ENCODE measurements at regions not wholly inside any gene's neighbourhood (a gene's known extent, or its start where the extent isn't known, plus 50 kb on each side); places are given as distances from the start of the nearest gene placed in this dataset.

GRCh38 chr13:33945477-33945876, 127.5 kb downstream of the RFC3 start:
- Histone ChIP-seq H3K4me3 (no peak overlapping the region), H3K27ac (no peak overlapping the region), H3K9me3 (replicated peaks in 1 of 3) (no peaks in the 10 kb centered on the region), H3K36me3 (replicated peaks in 1 of 2) (no peaks in the 10 kb centered on the region), H3K27me3 (no peaks in the 10 kb centered on the region), H3K4me1 (replicated peaks in 1 of 2) (no peaks in the 10 kb centered on the region)
- intact Hi-C loops (cut with DNase I), result no loop called here
- TF ChIP-seq POLR2A (IDR thresholded peaks at IDR 0.05) (no peak), CTCF (IDR thresholded peaks at IDR 0.05) (no peak)
- no peak for DNase-seq
- 90 to 99% (median 96%) methylated on average over 4 of the region's 4 CpGs for WGBS, 4 donors

- intact Hi-C loops (cut with DNase I), result loop anchor here in 1 of 2 donors (10.0 kb wide), 1 partner anchor 122 kb away; no protein-coding TSS in a partner anchor
- Histone ChIP-seq H3K27me3 (no peaks in the 10 kb centered on the region), H3K27ac (no peak overlapping the region), H3K4me1 (replicated peaks in 1 of 2) (no peaks in the 10 kb centered on the region), H3K9me3 (replicated peaks in 1 of 3) (no peaks in the 10 kb centered on the region), H3K4me3 (no peak overlapping the region), H3K36me3 (replicated peaks in 1 of 2) (no peaks in the 10 kb centered on the region)
- TF ChIP-seq POLR2A (IDR thresholded peaks at IDR 0.05) (no peak), CTCF (IDR thresholded peaks at IDR 0.05) (no peak)
- DNase-seq, result no peak
- WGBS, 4 donors, result 97 to 100% (median 99%) methylated on average over 1 of the region's 1 CpG
Observed at GRCh38 chr13:33953203-33953602, 135.3 kb downstream of the RFC3 start.

- TF ChIP-seq POLR2A (IDR thresholded peaks at IDR 0.05) (no peak), CTCF (IDR thresholded peaks at IDR 0.05) (no peak)
- Histone ChIP-seq H3K27me3 (no peaks in the 10 kb centered on the region), H3K9me3 (replicated peaks in 1 of 3) (no peaks in the 10 kb centered on the region), H3K27ac (no peak overlapping the region), H3K4me1 (replicated peaks in 1 of 2) (no peaks in the 10 kb centered on the region), H3K36me3 (replicated peaks in 1 of 2) (no peaks in the 10 kb centered on the region), H3K4me3 (no peak overlapping the region)
- WGBS, 4 donors, result 93 to 99% (median 94%) methylated on average over 1 of the region's 1 CpG
- intact Hi-C loops (cut with DNase I), result loop anchor here in 1 of 2 donors (10.0 kb wide), 1 partner anchor 121 kb away; no protein-coding TSS in a partner anchor
- DNase-seq, result no peak
Observed at GRCh38 chr13:33953781-33954180, 135.8 kb downstream of the RFC3 start.

GRCh38 chr13:33956346-33956745, 138.4 kb downstream of the RFC3 start:
- Histone ChIP-seq H3K4me3 (no peak overlapping the region), H3K27ac (no peak overlapping the region), H3K36me3 (replicated peaks in 1 of 2) (no peaks in the 10 kb centered on the region), H3K4me1 (replicated peaks in 1 of 2) (no peaks in the 10 kb centered on the region), H3K9me3 (replicated peaks in 1 of 3) (no peaks in the 10 kb centered on the region), H3K27me3 (no peaks in the 10 kb centered on the region)
- no peak for TF ChIP-seq POLR2A (IDR thresholded peaks at IDR 0.05)
- TF ChIP-seq CTCF (IDR thresholded peaks at IDR 0.05), result no peak
- WGBS, 4 donors, result 63 to 88% (median 85%) methylated on average over 2 of the region's 2 CpGs
- no peak for DNase-seq
- intact Hi-C loops (cut with DNase I), result loop anchor here in 1 of 2 donors (10.0 kb wide), 1 partner anchor 118 kb away; no protein-coding TSS in a partner anchor
